ENCODE measurements at regions not wholly inside any gene's neighbourhood (a gene's known extent, or its start where the extent isn't known, plus 50 kb on each side); places are given as distances from the start of the nearest gene placed in this dataset.

DNA sequence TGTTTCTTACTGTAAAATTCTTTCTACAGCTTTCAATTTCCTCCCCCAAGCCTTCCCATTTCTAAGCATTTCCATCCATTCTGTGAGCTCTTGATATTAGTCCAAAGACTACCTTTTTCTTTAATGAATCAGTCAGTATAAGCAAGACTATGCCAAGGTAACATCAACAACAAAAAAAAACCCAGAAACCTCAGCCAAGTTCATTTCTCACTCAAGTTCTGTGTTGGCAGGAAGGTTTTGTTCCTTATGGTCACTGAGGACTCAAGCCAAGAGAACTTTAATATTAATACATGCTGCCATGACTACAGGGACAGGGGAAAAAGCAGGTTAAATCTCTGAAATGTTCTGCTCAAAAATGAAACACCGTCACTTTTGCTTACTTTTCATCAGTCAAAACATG is 621.2 kb upstream of the NRP1 start:
- no peak overlapping the region for H3K4me3 ChIP-seq
- H3K9me3 ChIP-seq, result no peaks in the 10 kb centered on the region
- H3K36me3 ChIP-seq, result no peaks in the 10 kb centered on the region
- DNase-seq (ENCODE audit: extremely low spot score in 2 of 2), result no peak
- no peaks in the 10 kb centered on the region for H3K27me3 ChIP-seq
- no peak for TF ChIP-seq POLR2A (IDR thresholded peaks at IDR 0.05)
- TF ChIP-seq POLR2AphosphoS5 (IDR thresholded peaks at IDR 0.05; ENCODE audit: insufficient read depth in 1 of 2, low read depth in 1 of 2), result no peak
- TF ChIP-seq, protein P1, sequence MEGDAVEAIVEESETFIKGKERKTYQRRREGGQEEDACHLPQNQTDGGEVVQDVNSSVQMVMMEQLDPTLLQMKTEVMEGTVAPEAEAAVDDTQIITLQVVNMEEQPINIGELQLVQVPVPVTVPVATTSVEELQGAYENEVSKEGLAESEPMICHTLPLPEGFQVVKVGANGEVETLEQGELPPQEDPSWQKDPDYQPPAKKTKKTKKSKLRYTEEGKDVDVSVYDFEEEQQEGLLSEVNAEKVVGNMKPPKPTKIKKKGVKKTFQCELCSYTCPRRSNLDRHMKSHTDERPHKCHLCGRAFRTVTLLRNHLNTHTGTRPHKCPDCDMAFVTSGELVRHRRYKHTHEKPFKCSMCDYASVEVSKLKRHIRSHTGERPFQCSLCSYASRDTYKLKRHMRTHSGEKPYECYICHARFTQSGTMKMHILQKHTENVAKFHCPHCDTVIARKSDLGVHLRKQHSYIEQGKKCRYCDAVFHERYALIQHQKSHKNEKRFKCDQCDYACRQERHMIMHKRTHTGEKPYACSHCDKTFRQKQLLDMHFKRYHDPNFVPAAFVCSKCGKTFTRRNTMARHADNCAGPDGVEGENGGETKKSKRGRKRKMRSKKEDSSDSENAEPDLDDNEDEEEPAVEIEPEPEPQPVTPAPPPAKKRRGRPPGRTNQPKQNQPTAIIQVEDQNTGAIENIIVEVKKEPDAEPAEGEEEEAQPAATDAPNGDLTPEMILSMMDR (IDR thresholded peaks at IDR 0.05), result no peak
- intact Hi-C loops (cut with DNase I), result no loop called here
- H3K27ac ChIP-seq, result no peak overlapping the region
- no peaks in the 10 kb centered on the region for H3K4me1 ChIP-seq

DNA sequence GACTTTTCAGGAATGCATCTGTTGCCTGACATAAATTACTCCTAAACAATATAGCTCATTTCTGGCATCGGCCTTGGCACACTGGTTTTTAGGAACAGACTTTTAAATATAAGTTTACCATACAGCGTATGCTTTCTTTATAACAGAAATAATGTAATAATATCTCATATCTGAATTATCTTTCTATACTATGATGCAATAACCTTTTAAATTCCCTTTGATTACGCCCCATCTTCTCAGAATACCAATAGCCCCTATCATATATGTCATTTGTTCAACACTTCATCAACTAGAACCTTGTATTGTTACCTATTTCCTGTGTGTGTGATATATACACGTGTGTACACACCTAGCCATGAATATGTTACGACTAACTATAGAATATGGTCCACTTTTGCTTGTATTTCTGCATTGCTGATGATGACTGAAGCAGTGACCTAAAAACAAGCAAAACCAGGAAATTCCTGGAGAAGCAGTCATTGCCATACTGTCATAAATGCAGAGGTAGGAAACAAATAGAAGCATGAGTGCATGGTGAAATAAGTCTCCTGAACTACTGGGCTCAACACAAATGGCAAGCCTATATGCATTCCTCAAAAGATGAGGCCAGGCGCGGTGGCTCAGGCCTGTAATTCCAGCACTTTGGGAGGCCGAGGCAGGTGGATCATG is 618.4 kb upstream of the NRP1 start:
- H3K36me3 ChIP-seq, result no peaks in the 10 kb centered on the region
- no peaks in the 10 kb centered on the region for H3K9me3 ChIP-seq
- H3K27me3 ChIP-seq, result no peaks in the 10 kb centered on the region
- DNase-seq (ENCODE audit: extremely low spot score in 2 of 2), result no peak
- no peak overlapping the region for H3K4me3 ChIP-seq
- TF ChIP-seq POLR2A (IDR thresholded peaks at IDR 0.05), result no peak
- TF ChIP-seq POLR2AphosphoS5 (IDR thresholded peaks at IDR 0.05; ENCODE audit: insufficient read depth in 1 of 2, low read depth in 1 of 2), result no peak
- intact Hi-C loops (cut with DNase I), result no loop called here
- no peaks in the 10 kb centered on the region for H3K4me1 ChIP-seq
- no peak overlapping the region for H3K27ac ChIP-seq

DNA sequence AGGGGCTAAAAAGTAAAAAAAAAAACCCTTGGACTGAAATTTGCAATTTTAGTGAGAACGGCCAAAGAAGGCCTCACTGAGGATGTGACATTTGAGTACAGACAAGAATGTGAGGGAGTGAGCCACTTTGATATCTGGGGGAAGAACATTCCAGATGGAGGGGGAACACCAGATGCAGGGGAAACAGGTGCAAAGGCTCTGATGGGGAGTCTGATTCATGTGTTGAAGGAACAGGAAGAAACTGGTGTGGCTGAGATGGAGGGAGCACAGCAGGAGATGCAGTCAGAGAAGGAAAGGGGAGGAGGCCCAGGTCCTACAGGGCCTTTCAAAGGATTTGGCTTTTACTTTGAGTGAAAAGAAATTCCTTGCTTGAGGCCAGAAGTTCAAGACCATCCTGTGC is 615.7 kb upstream of the NRP1 start:
- H3K27ac ChIP-seq, result no peak overlapping the region
- H3K27me3 ChIP-seq, result no peaks in the 10 kb centered on the region
- H3K4me3 ChIP-seq, result no peak overlapping the region
- H3K9me3 ChIP-seq, result no peaks in the 10 kb centered on the region
- no peak for DNase-seq (ENCODE audit: extremely low spot score in 2 of 2)
- intact Hi-C loops (cut with DNase I), result no loop called here
- H3K36me3 ChIP-seq, result no peaks in the 10 kb centered on the region
- no peaks in the 10 kb centered on the region for H3K4me1 ChIP-seq
- TF ChIP-seq POLR2AphosphoS5 (IDR thresholded peaks at IDR 0.05; ENCODE audit: insufficient read depth in 1 of 2, low read depth in 1 of 2) (no peak), POLR2A (IDR thresholded peaks at IDR 0.05) (no peak)
- TF ChIP-seq, protein P1 (IDR thresholded peaks at IDR 0.05), result no peak

DNA sequence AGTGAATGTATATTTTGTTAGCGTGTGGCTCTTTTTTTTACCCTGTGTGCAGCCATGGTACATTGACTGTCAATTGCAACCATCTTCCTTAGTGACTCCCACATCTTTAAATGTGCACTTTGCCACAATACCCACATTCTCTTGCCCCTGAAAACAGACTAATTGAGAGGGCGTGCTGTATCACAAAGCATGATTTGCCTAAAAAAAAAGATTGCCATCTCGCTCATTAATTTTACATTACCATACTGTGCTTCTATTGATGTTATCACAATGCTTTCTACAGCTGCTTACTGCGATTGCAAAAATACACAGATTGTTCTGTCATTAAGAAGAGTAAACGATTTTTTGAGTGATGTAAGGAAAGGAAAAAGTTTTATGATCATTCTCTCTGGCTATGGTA is 613.1 kb upstream of the NRP1 start:
- H3K27me3 ChIP-seq, result no peaks in the 10 kb centered on the region
- intact Hi-C loops (cut with DNase I), result no loop called here
- no peak overlapping the region for H3K27ac ChIP-seq
- TF ChIP-seq POLR2A (IDR thresholded peaks at IDR 0.05) (no peak), POLR2AphosphoS5 (IDR thresholded peaks at IDR 0.05; ENCODE audit: insufficient read depth in 1 of 2, low read depth in 1 of 2) (no peak)
- TF ChIP-seq, protein P1 (IDR thresholded peaks at IDR 0.05), result no peak
- H3K9me3 ChIP-seq, result no peaks in the 10 kb centered on the region
- no peak for DNase-seq (ENCODE audit: extremely low spot score in 2 of 2)
- no peaks in the 10 kb centered on the region for H3K36me3 ChIP-seq
- H3K4me3 ChIP-seq, result no peak overlapping the region
- no peaks in the 10 kb centered on the region for H3K4me1 ChIP-seq

DNA sequence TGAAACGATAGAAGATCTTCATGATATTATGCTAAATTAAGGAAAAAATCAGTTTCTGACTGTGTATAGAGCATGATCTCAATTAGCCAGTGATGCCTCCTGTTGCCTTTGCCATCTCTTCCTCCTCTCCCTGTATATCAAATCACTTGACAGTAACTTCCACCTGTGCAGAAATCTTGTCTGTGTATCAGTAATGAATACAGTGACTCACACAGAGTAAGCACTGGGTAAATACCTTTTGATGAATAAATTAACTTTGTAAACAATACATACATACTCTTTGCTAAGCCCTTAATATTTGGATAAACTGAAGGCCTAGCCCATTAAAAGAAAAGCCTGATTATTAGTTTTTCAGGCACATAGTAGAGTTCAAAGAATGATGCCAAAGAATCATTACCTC is 610.6 kb upstream of the NRP1 start:
- DNase-seq (ENCODE audit: extremely low spot score in 2 of 2), result no peak
- no peaks in the 10 kb centered on the region for H3K4me1 ChIP-seq
- H3K27ac ChIP-seq, result no peak overlapping the region
- intact Hi-C loops (cut with DNase I), result no loop called here
- no peaks in the 10 kb centered on the region for H3K9me3 ChIP-seq
- no peak overlapping the region for H3K4me3 ChIP-seq
- H3K36me3 ChIP-seq, result no peaks in the 10 kb centered on the region
- no peak for TF ChIP-seq POLR2A (IDR thresholded peaks at IDR 0.05)
- TF ChIP-seq, protein P1 (IDR thresholded peaks at IDR 0.05), result no peak
- no peak for TF ChIP-seq POLR2AphosphoS5 (IDR thresholded peaks at IDR 0.05; ENCODE audit: insufficient read depth in 1 of 2, low read depth in 1 of 2)
- no peaks in the 10 kb centered on the region for H3K27me3 ChIP-seq
